ENCODE measurements at regions not wholly inside any gene's neighbourhood (a gene's known extent, or its start where the extent isn't known, plus 50 kb on each side); places are given as distances from the start of the nearest gene placed in this dataset.

DNA sequence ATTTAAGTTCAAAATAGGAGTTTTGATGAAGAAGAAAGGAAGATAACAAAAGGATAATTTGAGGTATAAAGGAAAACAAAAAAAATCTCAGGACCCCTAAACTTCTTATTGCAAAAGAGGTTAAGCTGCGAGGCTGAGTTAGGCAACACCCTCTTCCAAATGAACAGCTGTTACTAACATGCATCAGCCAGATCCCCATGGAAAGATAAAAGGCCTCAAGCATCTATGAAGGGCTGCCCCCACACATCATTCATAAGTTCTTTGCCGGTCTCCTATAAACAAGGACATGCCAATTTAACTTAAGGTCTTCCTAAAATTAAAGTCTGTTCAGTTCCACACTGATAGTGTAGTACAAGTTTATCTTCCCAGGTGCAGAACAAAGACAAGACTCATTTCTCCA lies 75.8 kb upstream of the IMMP2L start:
- TF ChIP-seq, protein P1, sequence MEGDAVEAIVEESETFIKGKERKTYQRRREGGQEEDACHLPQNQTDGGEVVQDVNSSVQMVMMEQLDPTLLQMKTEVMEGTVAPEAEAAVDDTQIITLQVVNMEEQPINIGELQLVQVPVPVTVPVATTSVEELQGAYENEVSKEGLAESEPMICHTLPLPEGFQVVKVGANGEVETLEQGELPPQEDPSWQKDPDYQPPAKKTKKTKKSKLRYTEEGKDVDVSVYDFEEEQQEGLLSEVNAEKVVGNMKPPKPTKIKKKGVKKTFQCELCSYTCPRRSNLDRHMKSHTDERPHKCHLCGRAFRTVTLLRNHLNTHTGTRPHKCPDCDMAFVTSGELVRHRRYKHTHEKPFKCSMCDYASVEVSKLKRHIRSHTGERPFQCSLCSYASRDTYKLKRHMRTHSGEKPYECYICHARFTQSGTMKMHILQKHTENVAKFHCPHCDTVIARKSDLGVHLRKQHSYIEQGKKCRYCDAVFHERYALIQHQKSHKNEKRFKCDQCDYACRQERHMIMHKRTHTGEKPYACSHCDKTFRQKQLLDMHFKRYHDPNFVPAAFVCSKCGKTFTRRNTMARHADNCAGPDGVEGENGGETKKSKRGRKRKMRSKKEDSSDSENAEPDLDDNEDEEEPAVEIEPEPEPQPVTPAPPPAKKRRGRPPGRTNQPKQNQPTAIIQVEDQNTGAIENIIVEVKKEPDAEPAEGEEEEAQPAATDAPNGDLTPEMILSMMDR (IDR thresholded peaks at IDR 0.05; ENCODE audit: low read length), result no peak
- no peak for TF ChIP-seq EZH2 (IDR thresholded peaks at IDR 0.05; ENCODE audit: borderline replicate concordance, low read length)

All from OCI-LY1 (cell line).